Ishikawa (cell line): ENCODE measurements at regions not wholly inside any gene's neighbourhood (a gene's known extent, or its start where the extent isn't known, plus 50 kb on each side); places are given as distances from the start of the nearest gene placed in this dataset.

Source experiments
- CEBPB ChIP-seq: IDR thresholded peaks from 2 replicates; pipeline ENCODE4 v1.6.1; 2012
- CREB1 ChIP-seq: IDR thresholded peaks from 2 replicates; pipeline ENCODE4 v1.6.1; 2012; ENCODE audit warnings: low read depth
- EP300 ChIP-seq: IDR thresholded peaks from 2 replicates; pipeline ENCODE4 v1.6.1; 2012; ENCODE audit warnings: borderline replicate concordance
- RAD21 ChIP-seq: IDR thresholded peaks from 2 replicates; pipeline ENCODE4 v1.6.1; 2012; ENCODE audit warnings: low read depth
- TAF1 ChIP-seq: IDR thresholded peaks from 2 replicates; pipeline ENCODE4 v1.6.1; 2012; ENCODE audit warnings: low read depth, mild to moderate bottlenecking
- TCF12 ChIP-seq: IDR thresholded peaks from 2 replicates; pipeline ENCODE4 v1.6.1; 2012; ENCODE audit warnings: low read depth
- USF1 ChIP-seq: IDR thresholded peaks from 2 replicates; pipeline ENCODE4 v1.6.1; 2012
- YY1 ChIP-seq: IDR thresholded peaks from 2 replicates; pipeline ENCODE4 v1.6.1; 2012; ENCODE audit warnings: low read depth
- ZBTB7A ChIP-seq: IDR thresholded peaks from 2 replicates; pipeline ENCODE4 v1.6.1; 2012; ENCODE audit warnings: low read depth
- TF ChIP-seq, protein P1 (sequence below): IDR thresholded peaks from 2 replicates; pipeline ENCODE4 v1.6.1; 2012; ENCODE audit warnings: low read depth, mild to moderate bottlenecking

DNA sequence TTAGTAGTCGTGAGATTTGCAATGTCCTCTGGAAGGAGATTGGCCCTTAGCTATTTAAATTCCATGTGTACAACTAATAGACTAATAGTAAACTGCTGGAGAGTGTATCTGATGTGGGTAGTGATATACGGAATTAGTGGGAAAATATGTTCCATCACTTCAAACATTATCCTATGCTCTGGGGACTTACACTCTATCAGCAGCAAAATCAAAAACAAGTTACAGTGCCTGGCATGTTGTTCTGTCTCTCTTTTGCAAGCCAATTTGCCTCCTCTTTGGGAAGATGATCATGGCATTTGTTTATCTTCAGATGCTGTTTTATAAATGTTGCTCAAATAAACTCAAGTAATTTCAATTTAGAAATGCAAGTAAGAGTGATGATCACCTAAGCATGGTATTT is 311.9 kb upstream of the ACO1 start:
- TF ChIP-seq YY1 (no peak), CREB1 (no peak), USF1 (no peak), ZBTB7A (no peak), CEBPB (no peak), EP300 (no peak), TCF12 (no peak), RAD21 (no peak), TAF1 (no peak)
- TF ChIP-seq, protein P1, sequence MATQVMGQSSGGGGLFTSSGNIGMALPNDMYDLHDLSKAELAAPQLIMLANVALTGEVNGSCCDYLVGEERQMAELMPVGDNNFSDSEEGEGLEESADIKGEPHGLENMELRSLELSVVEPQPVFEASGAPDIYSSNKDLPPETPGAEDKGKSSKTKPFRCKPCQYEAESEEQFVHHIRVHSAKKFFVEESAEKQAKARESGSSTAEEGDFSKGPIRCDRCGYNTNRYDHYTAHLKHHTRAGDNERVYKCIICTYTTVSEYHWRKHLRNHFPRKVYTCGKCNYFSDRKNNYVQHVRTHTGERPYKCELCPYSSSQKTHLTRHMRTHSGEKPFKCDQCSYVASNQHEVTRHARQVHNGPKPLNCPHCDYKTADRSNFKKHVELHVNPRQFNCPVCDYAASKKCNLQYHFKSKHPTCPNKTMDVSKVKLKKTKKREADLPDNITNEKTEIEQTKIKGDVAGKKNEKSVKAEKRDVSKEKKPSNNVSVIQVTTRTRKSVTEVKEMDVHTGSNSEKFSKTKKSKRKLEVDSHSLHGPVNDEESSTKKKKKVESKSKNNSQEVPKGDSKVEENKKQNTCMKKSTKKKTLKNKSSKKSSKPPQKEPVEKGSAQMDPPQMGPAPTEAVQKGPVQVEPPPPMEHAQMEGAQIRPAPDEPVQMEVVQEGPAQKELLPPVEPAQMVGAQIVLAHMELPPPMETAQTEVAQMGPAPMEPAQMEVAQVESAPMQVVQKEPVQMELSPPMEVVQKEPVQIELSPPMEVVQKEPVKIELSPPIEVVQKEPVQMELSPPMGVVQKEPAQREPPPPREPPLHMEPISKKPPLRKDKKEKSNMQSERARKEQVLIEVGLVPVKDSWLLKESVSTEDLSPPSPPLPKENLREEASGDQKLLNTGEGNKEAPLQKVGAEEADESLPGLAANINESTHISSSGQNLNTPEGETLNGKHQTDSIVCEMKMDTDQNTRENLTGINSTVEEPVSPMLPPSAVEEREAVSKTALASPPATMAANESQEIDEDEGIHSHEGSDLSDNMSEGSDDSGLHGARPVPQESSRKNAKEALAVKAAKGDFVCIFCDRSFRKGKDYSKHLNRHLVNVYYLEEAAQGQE: no peak
